ENCODE measurements at regions not wholly inside any gene's neighbourhood (a gene's known extent, or its start where the extent isn't known, plus 50 kb on each side); places are given as distances from the start of the nearest gene placed in this dataset.

DNA sequence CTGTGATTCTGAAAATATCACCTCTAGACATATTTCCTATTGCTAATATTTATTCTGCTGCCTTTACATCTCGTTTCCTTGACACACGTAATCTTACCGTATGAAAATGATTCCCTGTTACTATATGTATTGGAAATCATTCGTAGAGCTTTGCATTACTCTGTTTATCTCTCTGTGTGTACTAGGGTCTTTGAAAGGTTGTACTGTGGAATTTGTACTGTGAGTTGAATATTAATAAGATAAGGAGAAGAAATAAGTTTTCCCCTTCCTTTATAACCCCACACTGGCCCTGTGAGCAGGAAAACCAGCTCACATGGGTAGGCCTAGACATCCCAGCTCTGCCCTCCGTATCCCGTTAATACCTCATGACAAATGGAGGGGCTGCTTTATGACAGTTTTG lies 354.9 kb downstream of the KLF5 start:
- no peak for ATAC-seq
- TF ChIP-seq ZNF565 (CRISPR knock-in tag; conservative IDR thresholded peaks at IDR 0.05; ENCODE audit: low read depth) (no peak), ZFP30 (CRISPR knock-in tag; IDR thresholded peaks at IDR 0.05) (no peak), CREB5 (CRISPR knock-in tag; IDR thresholded peaks at IDR 0.05; ENCODE audit: low read depth) (no peak), GLIS3 (CRISPR knock-in tag; IDR thresholded peaks at IDR 0.05) (no peak), OSR1 (CRISPR knock-in tag; IDR thresholded peaks at IDR 0.05) (no peak), TSHZ2 (CRISPR knock-in tag; IDR thresholded peaks at IDR 0.05) (no peak), PATZ1 (CRISPR knock-in tag; IDR thresholded peaks at IDR 0.05; ENCODE audit: borderline replicate concordance) (no peak), ZNF8 (CRISPR knock-in tag; IDR thresholded peaks at IDR 0.05) (no peak), CSDC2 (CRISPR knock-in tag; IDR thresholded peaks at IDR 0.05) (no peak), ARNTL (CRISPR knock-in tag; IDR thresholded peaks at IDR 0.05; ENCODE audit: borderline replicate concordance, low read depth) (no peak), PPARA (CRISPR knock-in tag; IDR thresholded peaks at IDR 0.05; ENCODE audit: borderline replicate concordance) (no peak), TOX (CRISPR knock-in tag; IDR thresholded peaks at IDR 0.05; ENCODE audit: borderline replicate concordance) (no peak), ESRRG (CRISPR knock-in tag; IDR thresholded peaks at IDR 0.05) (no peak), BACH2 (CRISPR knock-in tag; IDR thresholded peaks at IDR 0.05; ENCODE audit: borderline replicate concordance) (no peak), TCF4 (CRISPR knock-in tag; IDR thresholded peaks at IDR 0.05; ENCODE audit: borderline replicate concordance) (no peak), RARB (CRISPR knock-in tag; IDR thresholded peaks at IDR 0.05) (no peak), ISL1 (CRISPR knock-in tag; IDR thresholded peaks at IDR 0.05) (no peak), ZNF70 (CRISPR knock-in tag; IDR thresholded peaks at IDR 0.05) (no peak), ZFP3 (CRISPR knock-in tag; IDR thresholded peaks at IDR 0.05) (no peak)
- TF ChIP-seq, protein P1, sequence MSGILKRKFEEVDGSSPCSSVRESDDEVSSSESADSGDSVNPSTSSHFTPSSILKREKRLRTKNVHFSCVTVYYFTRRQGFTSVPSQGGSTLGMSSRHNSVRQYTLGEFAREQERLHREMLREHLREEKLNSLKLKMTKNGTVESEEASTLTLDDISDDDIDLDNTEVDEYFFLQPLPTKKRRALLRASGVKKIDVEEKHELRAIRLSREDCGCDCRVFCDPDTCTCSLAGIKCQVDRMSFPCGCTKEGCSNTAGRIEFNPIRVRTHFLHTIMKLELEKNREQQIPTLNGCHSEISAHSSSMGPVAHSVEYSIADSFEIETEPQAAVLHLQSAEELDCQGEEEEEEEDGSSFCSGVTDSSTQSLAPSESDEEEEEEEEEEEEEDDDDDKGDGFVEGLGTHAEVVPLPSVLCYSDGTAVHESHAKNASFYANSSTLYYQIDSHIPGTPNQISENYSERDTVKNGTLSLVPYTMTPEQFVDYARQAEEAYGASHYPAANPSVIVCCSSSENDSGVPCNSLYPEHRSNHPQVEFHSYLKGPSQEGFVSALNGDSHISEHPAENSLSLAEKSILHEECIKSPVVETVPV (CRISPR knock-in tag; IDR thresholded peaks at IDR 0.05) = no peak

DNA sequence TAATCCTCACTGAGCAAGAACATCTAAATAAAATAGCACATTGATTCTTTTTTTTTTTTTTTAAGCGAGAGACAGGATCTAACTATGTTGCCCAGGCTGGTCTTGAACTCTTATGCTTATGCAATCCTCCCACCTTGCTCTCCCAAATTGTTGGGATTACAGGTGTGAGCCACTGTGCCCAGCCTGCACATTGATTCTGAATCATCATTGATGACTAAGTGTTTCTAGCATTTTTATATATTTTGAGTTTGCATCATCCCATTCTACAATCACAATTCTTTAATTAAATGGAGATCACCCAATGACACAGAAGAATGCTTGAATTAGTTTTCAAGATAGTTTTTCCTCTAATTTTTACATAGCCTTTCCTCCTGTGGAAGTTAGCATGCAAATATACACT lies 354.1 kb downstream of the KLF5 start:
- TF ChIP-seq PATZ1 (CRISPR knock-in tag; IDR thresholded peaks at IDR 0.05; ENCODE audit: borderline replicate concordance) (no peak), BACH2 (CRISPR knock-in tag; IDR thresholded peaks at IDR 0.05; ENCODE audit: borderline replicate concordance) (no peak), ZFP3 (CRISPR knock-in tag; IDR thresholded peaks at IDR 0.05) (no peak), ZNF565 (CRISPR knock-in tag; conservative IDR thresholded peaks at IDR 0.05; ENCODE audit: low read depth) (no peak), SNAI2 (CRISPR knock-in tag; IDR thresholded peaks at IDR 0.05) (no peak), ESRRG (CRISPR knock-in tag; IDR thresholded peaks at IDR 0.05) (no peak)
- TF ChIP-seq, protein P1 (CRISPR knock-in tag; IDR thresholded peaks at IDR 0.05) = no peak
- no peak for ATAC-seq
